ENCODE measurements at regions not wholly inside any gene's neighbourhood (a gene's known extent, or its start where the extent isn't known, plus 50 kb on each side); places are given as distances from the start of the nearest gene placed in this dataset.

DNA sequence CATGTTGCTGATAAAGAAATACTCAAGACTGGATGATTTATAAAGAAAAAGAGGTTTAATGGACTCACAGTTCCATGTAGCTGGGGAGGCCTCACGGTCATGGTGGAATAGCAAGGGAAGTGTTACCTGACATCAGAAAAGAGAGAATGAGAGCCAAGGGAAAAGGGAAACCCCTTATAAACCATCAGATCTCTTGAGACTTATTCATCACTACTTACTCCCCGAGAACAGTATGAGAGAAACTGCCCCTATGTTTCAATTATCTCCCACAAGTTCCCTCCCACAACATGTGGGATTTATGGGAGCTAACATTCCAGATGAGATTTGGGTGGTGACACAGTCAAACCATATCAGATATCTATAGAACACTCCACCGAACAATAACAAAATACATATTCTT lies 904.6 kb downstream of the PDCD6IP start:
- H3K4me3 Mint-ChIP-seq: no peak overlapping the region
- no peak overlapping the region for H3K27ac Mint-ChIP-seq
- H3K27me3 Mint-ChIP-seq (ENCODE audit: low read depth): no peaks in the 10 kb centered on the region; the same call in 1 of the 2 replicates
- ChIA-PET CTCF (no interaction called here), POLR2A (no interaction called here)
- ATAC-seq (no peak), DNase-seq (ENCODE audit: low spot score) (no peak)
- H3K9me3 Mint-ChIP-seq: peaks cover 47% of the 10 kb centered on the region
- peaks cover 45% of the 10 kb centered on the region for H3K36me3 Mint-ChIP-seq
- H3K4me1 Mint-ChIP-seq: no peaks in the 10 kb centered on the region
- TF ChIP-seq IRF2 (CRISPR knock-in tag; IDR thresholded peaks at IDR 0.05; ENCODE audit: borderline replicate concordance, low read depth): no peak
- TF ChIP-seq, protein P1, sequence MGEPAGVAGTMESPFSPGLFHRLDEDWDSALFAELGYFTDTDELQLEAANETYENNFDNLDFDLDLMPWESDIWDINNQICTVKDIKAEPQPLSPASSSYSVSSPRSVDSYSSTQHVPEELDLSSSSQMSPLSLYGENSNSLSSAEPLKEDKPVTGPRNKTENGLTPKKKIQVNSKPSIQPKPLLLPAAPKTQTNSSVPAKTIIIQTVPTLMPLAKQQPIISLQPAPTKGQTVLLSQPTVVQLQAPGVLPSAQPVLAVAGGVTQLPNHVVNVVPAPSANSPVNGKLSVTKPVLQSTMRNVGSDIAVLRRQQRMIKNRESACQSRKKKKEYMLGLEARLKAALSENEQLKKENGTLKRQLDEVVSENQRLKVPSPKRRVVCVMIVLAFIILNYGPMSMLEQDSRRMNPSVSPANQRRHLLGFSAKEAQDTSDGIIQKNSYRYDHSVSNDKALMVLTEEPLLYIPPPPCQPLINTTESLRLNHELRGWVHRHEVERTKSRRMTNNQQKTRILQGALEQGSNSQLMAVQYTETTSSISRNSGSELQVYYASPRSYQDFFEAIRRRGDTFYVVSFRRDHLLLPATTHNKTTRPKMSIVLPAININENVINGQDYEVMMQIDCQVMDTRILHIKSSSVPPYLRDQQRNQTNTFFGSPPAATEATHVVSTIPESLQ (CRISPR knock-in tag; IDR thresholded peaks at IDR 0.05): no peak
- TF ChIP-seq ZNF219 (CRISPR knock-in tag; IDR thresholded peaks at IDR 0.05; ENCODE audit: borderline replicate concordance): no peak
- no peak for TF ChIP-seq ETV6 (CRISPR knock-in tag; IDR thresholded peaks at IDR 0.05)
- TF ChIP-seq CBFB (CRISPR knock-in tag; IDR thresholded peaks at IDR 0.05; ENCODE audit: low read depth): no peak
- TF ChIP-seq, protein P2, sequence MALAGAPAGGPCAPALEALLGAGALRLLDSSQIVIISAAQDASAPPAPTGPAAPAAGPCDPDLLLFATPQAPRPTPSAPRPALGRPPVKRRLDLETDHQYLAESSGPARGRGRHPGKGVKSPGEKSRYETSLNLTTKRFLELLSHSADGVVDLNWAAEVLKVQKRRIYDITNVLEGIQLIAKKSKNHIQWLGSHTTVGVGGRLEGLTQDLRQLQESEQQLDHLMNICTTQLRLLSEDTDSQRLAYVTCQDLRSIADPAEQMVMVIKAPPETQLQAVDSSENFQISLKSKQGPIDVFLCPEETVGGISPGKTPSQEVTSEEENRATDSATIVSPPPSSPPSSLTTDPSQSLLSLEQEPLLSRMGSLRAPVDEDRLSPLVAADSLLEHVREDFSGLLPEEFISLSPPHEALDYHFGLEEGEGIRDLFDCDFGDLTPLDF (CRISPR knock-in tag; IDR thresholded peaks at IDR 0.05): no peak
- TF ChIP-seq, protein P3, sequence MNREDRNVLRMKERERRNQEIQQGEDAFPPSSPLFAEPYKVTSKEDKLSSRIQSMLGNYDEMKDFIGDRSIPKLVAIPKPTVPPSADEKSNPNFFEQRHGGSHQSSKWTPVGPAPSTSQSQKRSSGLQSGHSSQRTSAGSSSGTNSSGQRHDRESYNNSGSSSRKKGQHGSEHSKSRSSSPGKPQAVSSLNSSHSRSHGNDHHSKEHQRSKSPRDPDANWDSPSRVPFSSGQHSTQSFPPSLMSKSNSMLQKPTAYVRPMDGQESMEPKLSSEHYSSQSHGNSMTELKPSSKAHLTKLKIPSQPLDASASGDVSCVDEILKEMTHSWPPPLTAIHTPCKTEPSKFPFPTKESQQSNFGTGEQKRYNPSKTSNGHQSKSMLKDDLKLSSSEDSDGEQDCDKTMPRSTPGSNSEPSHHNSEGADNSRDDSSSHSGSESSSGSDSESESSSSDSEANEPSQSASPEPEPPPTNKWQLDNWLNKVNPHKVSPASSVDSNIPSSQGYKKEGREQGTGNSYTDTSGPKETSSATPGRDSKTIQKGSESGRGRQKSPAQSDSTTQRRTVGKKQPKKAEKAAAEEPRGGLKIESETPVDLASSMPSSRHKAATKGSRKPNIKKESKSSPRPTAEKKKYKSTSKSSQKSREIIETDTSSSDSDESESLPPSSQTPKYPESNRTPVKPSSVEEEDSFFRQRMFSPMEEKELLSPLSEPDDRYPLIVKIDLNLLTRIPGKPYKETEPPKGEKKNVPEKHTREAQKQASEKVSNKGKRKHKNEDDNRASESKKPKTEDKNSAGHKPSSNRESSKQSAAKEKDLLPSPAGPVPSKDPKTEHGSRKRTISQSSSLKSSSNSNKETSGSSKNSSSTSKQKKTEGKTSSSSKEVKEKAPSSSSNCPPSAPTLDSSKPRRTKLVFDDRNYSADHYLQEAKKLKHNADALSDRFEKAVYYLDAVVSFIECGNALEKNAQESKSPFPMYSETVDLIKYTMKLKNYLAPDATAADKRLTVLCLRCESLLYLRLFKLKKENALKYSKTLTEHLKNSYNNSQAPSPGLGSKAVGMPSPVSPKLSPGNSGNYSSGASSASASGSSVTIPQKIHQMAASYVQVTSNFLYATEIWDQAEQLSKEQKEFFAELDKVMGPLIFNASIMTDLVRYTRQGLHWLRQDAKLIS (CRISPR knock-in tag; IDR thresholded peaks at IDR 0.05; ENCODE audit: borderline replicate concordance): no peak
- TF ChIP-seq FOXP1 (CRISPR knock-in tag; IDR thresholded peaks at IDR 0.05; ENCODE audit: borderline replicate concordance): no peak

DNA sequence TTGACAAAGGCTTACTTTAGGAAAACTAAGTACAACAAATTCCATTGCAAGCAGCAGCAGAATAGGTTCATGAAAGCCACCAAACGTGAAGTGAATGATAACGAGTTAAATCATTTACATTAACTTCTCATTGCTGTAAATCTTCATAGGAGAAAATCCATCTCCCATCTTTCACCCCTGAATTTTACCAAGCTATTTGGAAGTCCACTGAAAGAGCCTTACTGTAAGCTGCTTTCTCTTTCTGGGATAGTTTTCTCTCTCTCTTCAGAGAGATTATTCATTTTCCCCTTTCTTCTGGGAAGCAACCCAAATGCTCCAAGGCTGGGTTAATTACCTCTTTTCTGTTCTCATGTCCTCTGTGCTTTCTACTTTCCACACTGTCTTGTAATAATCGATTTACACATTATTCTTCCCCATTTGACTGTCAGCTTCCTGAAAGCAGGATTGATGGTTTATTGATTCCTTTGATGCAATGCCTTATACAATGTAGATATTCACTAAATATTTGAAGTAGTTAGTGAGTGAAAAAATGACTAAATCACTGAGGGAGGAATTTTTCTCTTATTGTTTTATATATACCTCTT lies 914.3 kb upstream of the ARPP21 start:
- DNase-seq (ENCODE audit: low spot score) (no peak), ATAC-seq (no peak)
- POLR2A ChIA-PET: no interaction called here
- peaks cover 14% of the 10 kb centered on the region for H3K9me3 Mint-ChIP-seq
- H3K27ac Mint-ChIP-seq: no peak overlapping the region
- TF ChIP-seq, protein P4, sequence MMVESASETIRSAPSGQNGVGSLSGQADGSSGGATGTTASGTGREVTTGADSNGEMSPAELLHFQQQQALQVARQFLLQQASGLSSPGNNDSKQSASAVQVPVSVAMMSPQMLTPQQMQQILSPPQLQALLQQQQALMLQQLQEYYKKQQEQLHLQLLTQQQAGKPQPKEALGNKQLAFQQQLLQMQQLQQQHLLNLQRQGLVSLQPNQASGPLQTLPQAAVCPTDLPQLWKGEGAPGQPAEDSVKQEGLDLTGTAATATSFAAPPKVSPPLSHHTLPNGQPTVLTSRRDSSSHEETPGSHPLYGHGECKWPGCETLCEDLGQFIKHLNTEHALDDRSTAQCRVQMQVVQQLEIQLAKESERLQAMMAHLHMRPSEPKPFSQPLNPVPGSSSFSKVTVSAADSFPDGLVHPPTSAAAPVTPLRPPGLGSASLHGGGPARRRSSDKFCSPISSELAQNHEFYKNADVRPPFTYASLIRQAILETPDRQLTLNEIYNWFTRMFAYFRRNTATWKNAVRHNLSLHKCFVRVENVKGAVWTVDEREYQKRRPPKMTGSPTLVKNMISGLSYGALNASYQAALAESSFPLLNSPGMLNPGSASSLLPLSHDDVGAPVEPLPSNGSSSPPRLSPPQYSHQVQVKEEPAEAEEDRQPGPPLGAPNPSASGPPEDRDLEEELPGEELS (CRISPR knock-in tag; IDR thresholded peaks at IDR 0.05): no peak
- TF ChIP-seq SOX15 (CRISPR knock-in tag; IDR thresholded peaks at IDR 0.05) (no peak), ELF4 (CRISPR knock-in tag; IDR thresholded peaks at IDR 0.05; ENCODE audit: low read depth) (no peak), ZNF219 (CRISPR knock-in tag; IDR thresholded peaks at IDR 0.05; ENCODE audit: borderline replicate concordance) (no peak)
- no peak overlapping the region for H3K4me3 Mint-ChIP-seq
- no peaks in the 10 kb centered on the region for H3K27me3 Mint-ChIP-seq (ENCODE audit: low read depth)
- H3K4me1 Mint-ChIP-seq: peaks cover 3% of the 10 kb centered on the region; the same call in 1 of the 2 replicates
- H3K36me3 Mint-ChIP-seq: no peaks in the 10 kb centered on the region
- CTCF ChIA-PET: no interaction called here

DNA sequence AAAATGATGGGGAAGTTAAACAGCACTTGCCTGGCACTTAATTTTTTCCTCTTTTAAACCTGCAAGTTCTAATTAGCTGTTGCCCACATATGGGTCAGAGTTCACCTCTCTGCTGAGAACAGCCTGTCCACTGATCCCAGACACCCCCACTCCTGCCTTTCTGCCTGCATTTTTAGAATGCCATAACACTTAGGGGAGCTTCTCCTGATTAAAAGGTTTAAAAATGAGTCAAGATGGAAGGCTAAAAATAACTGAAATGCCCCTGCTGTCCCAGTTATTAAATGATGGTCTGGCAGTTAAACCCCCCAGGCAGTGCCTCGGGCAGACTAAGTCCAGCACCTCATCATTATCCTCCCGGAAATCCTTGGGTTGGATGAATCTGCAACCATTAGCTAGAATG lies 913.6 kb upstream of the ARPP21 start:
- ATAC-seq (no peak), DNase-seq (ENCODE audit: low spot score) (no peak)
- TF ChIP-seq ZNF396 (CRISPR knock-in tag; IDR thresholded peaks at IDR 0.05; ENCODE audit: borderline replicate concordance): no peak
- TF ChIP-seq FOXP1 (CRISPR knock-in tag; IDR thresholded peaks at IDR 0.05; ENCODE audit: borderline replicate concordance): no peak
- no peak for TF ChIP-seq TEAD4 (CRISPR knock-in tag; IDR thresholded peaks at IDR 0.05)
- no peak for TF ChIP-seq TCF7 (CRISPR knock-in tag; IDR thresholded peaks at IDR 0.05; ENCODE audit: low read depth)
- no peak for TF ChIP-seq ESRRA (CRISPR knock-in tag; IDR thresholded peaks at IDR 0.05; ENCODE audit: borderline replicate concordance)
- TF ChIP-seq ELF4 (CRISPR knock-in tag; IDR thresholded peaks at IDR 0.05; ENCODE audit: low read depth): no peak
- no peak for TF ChIP-seq SMAD3 (CRISPR knock-in tag; IDR thresholded peaks at IDR 0.05; ENCODE audit: borderline replicate concordance)
- TF ChIP-seq, protein P5, sequence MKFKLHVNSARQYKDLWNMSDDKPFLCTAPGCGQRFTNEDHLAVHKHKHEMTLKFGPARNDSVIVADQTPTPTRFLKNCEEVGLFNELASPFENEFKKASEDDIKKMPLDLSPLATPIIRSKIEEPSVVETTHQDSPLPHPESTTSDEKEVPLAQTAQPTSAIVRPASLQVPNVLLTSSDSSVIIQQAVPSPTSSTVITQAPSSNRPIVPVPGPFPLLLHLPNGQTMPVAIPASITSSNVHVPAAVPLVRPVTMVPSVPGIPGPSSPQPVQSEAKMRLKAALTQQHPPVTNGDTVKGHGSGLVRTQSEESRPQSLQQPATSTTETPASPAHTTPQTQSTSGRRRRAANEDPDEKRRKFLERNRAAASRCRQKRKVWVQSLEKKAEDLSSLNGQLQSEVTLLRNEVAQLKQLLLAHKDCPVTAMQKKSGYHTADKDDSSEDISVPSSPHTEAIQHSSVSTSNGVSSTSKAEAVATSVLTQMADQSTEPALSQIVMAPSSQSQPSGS (CRISPR knock-in tag; IDR thresholded peaks at IDR 0.05; ENCODE audit: borderline replicate concordance, low read depth): no peak
- H3K9me3 Mint-ChIP-seq: peaks cover 21% of the 10 kb centered on the region
- H3K4me3 Mint-ChIP-seq: no peak overlapping the region
- POLR2A ChIA-PET: no interaction called here
- no peaks in the 10 kb centered on the region for H3K36me3 Mint-ChIP-seq
- CTCF ChIA-PET: no interaction called here
- H3K4me1 Mint-ChIP-seq: peaks cover 3% of the 10 kb centered on the region; the same call in 1 of the 2 replicates
- H3K27me3 Mint-ChIP-seq (ENCODE audit: low read depth): no peaks in the 10 kb centered on the region
- H3K27ac Mint-ChIP-seq: no peak overlapping the region

All from WTC11 (cell line).